GM21381 (cell line): ENCODE measurements at regions not wholly inside any gene's neighbourhood (a gene's known extent, or its start where the extent isn't known, plus 50 kb on each side); places are given as distances from the start of the nearest gene placed in this dataset.
"Not testable (repeated sequence)": the region's sequence is repeated elsewhere in the genome, so short reads cannot be mapped to it uniquely, and the experiment has no call there.

Experiments used
- ATAC-seq: cut with Tn5 transposase; IDR thresholded peaks from one replicate; pipeline ENCODE4 v1.9.1; 2021; ENCODE audit warnings: mild to moderate bottlenecking, moderate library complexity; ENCODE audit not compliant: unreplicated experiment

DNA sequence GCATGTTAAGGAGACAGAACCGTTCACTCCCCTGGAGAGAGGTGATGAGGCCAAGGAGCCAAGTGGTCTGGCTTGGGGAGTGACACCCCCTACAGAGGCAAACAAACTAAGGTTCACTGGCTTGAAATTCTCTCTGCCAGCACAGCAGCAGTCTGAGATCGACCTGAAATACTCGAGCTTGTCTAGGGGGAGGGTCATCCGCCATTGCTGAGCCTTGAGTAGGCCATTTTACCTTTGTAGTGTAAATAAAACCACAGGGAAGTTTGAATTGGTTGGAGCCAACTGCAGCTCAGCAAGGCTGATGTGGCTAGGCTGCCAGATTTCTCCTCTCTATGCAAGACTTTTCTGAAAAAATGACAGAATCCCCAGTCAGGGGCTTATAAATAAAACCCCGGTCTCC, 52.9 kb downstream of the CDY2B start:
- not testable (repeated sequence) for ATAC-seq

DNA sequence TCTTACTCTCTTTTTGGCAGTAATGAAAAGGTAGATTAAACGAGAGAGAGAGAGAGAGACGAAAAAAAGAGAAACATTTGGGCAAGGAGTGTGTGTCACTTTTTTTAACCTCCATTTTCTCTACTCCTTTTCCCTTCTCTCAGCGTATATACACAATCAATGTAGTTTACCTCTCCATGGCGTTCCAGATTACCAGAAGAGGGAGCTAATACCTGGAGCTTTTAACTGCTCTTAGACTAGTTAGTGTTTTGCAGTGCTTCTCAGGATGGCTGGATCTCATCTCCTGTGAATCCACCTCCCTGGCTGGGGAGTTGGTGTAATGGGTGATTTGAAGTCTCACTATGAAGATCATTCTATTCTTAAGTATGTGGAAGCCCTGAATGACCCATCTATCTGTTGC, 60.3 kb downstream of the CDY2B start:
- not testable (repeated sequence) for ATAC-seq

DNA sequence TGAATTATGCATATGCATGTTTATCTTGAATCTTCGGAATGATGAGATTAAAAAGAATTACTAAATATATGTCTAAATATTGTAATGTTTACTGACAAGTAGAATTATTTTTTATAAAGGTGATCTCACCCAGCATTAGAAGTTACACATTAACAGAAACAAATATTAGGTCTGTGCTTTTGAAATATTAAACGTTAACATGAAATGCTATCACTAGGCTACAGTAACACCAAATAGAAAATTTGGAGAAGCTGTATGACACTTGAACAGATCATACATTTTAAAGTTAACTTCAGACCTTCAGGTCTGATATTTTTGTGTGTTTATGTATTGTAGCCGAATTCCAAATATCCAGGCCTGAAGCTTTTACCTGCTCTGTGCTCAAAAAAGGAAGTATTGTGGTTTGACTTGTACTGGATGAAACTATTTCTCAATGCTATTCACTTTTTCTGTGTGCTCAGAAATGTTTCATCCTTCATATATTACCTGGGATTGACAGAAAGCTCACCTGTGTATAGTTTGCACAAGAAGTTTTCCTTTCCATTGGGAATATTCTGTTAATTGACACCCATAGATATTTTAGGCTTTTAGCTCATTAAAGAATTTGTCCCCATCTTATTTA, 60.9 kb downstream of the CDY2B start:
- ATAC-seq: not testable (repeated sequence)

DNA sequence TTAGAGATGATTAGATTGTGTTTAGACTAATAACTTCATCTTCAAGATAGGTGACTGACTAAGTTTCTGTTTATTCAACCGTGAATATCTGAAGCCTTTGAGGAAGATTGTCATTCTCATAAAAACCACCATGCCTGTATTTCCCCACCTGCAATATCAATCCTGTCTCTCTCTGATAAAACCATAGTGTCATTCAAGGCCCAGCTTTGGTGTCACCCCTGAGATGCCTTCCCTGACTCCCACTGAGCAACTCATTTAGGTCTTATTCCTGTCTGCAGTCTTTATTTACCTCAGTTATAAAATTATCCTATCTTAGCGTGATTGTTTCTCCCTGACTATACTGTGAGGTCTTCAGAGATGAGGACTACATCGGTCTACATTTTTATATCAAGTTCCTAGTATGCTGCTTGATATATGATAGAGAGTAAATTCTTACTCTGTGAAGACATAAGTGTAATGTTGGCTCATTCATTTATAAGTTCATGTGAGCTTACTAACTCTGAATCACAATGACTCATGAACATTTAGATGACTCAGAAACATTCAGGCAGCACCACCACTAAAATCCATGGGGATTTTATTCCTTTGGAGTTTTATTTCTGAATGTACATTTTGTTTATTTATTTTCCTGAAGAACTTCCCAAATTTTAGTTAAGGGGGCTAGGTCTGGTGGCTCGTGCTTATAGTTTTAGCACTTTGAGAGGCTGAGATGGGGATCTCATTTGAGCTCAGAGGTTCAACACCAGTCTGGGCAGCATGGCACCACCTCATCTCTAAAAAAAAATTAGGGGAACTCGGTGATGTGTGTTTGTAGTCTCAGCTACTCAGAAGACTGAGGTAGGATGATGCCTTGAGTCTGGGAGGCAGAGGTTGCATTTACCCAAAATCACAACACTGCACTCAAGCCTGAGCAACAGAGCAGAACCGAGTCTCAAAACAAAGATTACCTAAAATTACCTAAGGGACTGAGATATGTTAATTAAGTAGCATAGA, 62.6 kb downstream of the CDY2B start:
- not testable (repeated sequence) for ATAC-seq

DNA sequence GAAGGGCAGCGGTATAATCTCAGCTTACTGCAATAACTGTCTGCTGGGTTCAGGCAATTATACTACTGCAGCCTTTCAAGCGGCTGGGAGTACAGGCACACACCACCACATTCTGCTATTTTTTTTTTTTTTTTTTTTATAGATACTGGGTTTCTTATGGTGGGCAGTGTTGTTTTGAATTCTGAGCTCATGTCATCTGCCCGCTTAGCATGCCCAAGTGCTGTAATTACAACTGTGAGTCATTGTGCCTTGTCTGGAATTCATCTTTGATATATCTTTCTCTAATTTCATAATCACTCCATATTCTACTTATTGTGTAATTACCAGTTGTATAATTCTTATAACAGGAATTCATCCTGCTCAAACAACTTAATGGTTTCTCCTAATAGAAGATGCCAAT, 67.4 kb downstream of the CDY2B start:
- ATAC-seq: not testable (repeated sequence)

DNA sequence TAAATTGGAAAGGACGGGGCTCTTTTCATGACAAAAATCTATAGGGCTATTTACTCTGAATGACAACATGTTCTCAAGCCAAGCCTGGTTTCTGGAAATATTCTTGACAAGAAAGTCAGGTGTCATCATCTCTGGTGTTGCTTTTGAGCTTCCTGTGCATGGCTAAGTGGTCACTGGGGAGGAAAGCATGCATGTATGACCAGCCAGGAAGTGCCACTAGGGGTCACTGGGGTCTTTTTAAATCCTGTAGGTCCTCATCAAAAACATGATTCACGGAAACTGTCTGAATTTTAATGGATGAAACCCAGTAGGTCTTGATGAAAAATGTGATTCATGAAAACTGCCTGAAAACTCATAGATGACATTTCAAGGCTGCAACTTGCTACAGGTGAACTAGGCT, 80.1 kb downstream of the CDY2B start:
- not testable (repeated sequence) for ATAC-seq

DNA sequence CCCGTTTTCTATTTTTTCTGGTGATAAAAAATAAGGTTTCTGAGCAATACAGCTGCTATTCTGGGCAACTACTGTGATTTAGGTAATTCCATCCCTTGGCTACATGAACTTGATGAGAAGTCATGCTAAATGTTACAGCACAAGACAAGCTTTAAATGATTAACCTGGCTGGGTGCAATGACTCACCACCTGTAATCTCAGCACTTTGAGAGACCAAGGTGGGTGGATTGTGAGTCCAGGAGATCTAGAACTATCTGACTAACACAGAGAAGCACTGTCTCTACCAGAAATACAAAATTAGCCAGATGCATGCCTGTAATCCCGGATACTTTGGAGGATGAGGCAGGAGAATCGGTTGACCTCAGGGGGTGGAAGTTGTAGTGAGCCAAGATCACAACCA, 92.8 kb downstream of the CDY2B start:
- ATAC-seq: not testable (repeated sequence)

DNA sequence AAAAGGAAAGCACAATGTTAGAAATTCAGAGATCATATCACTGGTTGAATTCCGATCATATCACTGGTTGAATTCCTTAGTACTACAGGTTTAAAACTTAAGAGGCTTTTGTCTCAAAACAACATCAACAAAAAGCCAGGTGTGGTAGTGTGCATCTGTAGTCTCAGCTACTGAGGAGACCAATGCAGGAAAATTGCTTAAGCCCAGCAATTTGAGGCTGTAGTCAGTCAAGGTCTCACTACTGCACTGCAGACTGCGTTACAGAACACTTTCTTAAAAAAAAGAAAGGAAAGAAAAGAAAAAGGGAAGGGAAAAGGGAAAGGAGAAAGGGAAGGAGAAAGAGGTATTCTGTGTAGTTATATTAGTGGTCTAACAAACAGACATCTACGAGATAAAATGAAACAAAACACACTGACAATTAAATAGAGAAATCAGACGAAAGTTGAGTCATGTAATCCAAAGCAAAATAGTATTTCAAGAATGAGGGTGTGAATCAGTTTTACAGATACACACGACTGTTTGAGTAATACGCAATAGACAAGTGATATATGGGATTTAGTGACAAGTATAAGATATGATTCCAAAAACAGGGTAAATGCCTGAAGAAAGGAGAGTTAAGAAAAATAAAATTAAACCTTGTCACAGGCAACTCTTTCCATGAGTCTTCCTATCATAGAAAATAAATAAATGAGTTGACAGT, 113.9 kb downstream of the CDY2B start:
- ATAC-seq: not testable (repeated sequence)

DNA sequence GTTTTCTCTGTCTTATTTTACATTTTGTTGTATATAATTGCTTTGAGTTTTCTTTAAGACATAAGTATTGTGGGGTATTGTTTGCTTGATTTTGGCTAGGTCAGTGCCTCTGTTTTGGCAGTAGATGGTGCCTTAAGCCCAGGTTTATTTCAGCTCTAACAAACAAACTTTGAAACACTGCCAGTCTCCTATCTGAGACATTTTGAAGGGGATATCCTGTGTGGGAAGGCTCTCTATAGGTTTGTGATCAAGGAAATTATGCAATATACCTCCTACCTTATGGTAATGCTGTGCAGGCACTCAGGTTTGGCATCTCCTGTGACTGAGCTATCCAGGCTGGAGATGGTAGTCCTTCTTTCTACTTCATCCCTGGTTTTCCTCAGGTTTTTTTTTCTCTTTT, 120.8 kb downstream of the CDY2B start:
- ATAC-seq: not testable (repeated sequence)

DNA sequence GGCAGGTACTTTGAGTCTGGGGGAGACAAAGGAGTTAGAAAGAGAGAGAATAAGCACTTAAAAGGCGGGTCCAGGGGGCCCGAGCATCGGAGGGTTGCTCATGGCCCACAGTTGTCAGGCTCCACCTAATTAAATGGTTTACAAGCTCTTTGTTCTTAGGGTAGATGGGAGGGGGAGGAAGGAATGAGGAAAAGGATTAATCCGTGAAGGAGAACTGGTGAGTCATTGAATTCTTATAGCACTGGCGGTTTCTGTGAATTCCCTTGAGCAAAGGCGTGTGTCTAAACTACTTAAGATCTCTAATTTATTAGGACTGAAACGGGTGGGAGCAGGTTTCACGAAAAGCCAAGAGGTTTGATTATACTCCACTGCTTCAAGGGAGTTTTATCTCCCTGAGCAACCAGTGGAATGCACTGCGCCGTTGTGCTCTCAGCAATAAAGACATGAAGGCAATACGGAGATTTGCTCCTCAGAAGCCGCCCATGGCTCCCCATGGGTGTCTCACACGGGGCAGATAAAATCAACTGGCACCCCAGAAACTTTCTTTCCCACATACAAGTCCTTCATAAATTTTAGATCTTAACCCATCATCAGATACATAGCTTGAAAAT, 127.0 kb downstream of the CDY2B start:
- ATAC-seq: not testable (repeated sequence)

DNA sequence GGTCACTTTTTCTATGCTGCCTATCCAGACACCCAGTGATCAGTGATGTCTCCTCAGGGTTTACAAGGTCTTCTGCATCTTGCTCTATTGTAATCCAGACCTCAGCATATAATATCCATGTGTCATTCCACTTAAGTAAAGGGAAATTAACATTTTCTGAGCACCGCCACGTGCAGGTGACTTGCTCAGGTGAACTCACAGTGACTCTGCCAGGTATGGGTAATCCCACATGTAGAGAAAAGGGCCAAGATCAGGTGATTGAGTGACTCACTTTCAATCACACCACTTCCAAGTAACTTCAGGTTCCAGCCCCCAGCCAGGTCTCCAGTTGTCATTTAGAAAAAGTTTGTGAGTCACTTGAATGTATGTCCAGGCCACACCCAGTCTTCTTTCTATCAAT, 140.2 kb downstream of the CDY2B start:
- ATAC-seq: not testable (repeated sequence)

DNA sequence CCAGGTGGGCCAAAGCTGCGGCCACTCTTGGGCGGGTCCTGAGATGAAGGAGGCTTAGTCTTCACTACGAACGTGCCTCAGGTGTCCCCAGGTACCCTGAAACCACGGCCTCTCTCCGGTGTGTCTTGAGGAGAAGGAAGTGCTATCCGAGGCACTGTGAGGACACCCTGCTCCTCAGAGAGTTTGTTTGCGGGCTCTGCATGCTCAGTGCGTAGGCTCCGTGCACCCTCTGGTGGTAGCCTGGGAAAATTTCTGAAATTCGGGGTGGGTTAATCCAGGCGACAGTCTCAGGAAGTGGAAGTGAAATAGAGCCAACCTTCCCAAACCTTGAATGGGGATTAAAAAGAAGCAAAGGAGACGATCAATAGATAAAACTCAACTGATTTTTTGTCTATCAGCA, 150.5 kb downstream of the CDY2B start:
- not testable (repeated sequence) for ATAC-seq

DNA sequence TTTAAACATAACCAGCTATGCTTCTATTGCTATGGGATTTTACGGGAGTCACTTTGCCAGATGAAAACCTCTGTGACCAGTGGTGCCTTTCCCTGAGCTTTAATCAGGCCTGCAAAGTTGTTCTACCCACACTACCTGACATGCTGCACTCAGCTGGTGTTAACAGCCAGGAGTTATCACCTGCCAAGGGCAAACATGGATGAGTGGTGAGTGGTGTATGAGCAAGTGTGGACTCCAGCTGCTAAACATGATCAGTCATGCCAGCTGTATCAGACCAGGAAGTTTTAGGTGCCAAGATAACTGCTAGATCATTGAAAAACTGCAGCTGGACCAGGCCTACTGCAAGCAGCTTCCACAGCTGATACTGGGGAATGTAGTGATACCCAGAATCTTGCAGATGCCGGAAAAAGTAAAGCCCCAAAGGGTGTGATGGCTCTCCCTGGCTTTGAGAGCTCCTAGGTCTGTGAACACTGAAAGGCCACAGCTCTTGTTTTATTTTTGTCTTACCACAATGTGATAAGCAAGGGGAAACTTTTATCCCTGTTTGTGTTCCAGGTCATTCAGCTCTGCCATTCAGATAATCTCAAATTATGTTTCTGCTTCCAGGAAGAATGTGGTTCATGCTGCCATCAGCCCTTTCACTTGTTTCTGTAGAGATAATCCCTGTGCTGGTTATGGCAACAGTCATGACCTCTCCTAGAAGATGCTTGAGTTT, 163.5 kb downstream of the CDY2B start:
- ATAC-seq: not testable (repeated sequence)

DNA sequence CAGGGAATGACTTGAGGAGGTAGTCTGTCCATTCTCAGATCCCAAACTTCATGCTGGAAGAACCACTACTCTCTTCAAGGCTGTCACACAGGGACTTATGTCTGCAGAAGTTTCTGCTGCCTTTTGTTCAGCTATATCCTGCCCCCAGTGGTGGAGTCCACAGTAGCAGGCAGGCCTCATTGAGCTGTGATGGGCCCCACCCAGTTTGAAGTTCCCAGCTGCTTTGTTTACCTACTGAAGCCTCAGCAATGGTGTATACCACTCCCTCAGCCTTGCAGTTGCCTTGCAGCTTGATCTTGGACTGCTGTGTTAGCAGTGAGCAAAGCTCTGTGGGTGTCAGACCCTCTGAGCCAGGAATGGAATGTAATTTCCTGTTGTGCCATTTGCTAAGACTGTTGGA, 212.0 kb downstream of the CDY2B start:
- not testable (repeated sequence) for ATAC-seq

DNA sequence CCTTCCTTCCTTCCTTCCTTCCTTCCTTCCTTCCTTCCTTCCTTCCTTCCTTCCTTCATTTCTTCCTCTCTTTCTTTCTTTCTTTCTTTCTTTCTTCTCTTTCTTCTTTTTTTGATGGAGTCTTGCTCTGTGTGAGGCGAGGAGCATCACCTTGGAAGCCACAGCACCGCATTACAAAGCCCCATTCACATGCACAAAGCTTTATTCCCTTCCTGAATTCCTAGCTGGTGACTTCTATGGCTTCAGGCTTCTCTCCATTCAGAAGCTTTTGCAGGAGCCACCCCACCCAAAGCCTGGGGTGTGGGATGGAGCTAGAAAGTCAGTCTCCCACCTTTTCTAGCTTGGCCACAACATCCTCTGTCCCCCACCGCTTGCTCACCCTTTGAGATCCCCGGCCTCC, 237.0 kb downstream of the CDY2B start:
- not testable (repeated sequence) for ATAC-seq

DNA sequence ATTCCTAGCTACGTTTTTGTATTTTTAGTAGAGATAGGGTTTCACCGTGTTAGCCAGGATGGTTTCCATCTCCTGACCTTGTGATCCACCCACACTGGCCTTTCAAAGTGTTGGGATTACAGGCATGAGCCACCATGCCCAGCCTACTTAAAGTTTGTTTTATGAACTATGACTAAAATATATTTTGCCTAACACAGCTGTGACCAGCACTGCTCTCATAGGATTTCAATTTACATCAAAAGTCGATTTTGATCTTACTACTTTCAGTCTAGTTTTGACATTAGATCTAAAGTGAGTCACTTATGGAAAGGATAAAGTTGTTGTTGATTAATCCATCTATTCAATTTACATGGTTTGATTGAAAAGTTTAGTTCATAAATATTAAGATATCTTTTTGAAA, 245.5 kb downstream of the CDY2B start:
- not testable (repeated sequence) for ATAC-seq

DNA sequence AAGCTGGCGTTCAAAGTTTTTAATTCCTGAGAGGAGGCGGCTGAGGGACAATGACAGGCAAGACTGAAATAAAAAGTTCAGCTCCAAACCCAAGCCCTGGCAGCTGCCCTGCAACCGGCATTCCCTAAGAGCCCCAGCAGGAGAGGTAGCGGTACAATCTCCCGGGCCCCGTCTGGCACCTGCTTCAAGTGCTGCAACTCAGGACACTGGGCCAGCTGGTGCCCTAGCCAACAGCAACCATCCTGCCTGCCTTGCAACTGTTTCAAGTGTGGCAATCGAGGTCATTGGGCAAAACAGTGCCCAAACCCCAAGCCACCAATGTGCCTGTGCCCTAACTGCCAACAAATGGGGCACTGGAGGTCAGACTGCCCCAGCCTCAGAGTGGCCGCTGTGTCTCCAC, 268.8 kb downstream of the CDY2B start:
- not testable (repeated sequence) for ATAC-seq

DNA sequence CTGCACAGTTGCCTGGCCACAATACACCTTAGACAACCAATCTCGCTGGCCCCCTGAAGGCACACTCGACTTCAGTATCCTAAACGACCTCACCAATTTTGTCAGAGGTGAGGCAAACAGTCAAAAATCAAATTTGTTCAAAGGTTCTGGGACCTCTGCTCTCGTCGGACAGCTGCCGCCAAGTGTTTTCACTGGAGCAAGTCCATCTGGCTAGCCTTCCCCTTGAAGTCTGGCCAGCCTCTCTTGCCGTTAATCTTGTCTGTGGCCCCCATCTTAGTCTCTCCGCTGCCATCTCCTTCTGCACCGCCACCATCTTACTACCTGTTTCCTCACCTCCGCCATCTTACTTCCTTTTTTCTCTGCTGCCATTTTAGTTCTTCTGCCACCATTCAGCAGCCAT, 269.4 kb downstream of the CDY2B start:
- ATAC-seq: not testable (repeated sequence)

DNA sequence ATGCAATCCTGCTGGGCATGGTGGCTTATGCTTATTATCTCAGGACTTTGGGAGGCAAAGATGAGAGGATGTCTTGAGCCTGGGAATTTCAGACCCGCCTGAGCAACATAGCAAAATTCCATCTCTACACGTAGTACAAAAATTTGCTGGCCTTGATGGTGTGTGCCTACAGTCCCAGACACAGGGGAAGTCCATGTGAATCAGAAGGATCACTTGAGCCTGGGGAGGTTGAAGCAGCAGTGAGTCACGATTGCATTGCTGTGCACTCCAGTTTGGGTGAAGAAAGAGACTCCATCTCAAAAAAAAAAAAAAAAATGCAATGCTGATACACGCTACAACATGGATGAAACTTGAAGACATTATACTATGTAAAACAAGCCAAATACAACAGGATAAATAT, 272.9 kb downstream of the CDY2B start:
- ATAC-seq: not testable (repeated sequence)

DNA sequence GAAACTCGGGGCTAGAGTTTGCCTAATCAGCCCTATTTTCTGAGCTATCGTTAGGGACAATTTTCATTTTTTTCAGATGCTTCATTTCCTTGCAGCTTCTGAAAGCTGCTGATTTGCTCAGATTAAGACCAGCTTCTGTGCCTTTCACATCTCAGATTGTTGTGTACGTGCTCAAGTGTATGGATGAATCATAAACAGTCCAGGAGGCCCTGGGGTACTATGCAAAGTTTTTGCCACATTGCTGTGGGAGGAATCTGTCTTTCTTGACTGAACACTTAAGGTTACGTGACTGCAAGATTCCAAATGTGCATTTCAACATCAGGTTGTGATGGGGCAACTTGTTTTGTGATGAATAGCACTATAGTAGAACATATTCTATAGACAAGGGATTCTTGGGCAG, 280.8 kb downstream of the CDY2B start:
- not testable (repeated sequence) for ATAC-seq
